Left cardiac atrium (tissue), 4 donors: ENCODE measurements at regions not wholly inside any gene's neighbourhood (a gene's known extent, or its start where the extent isn't known, plus 50 kb on each side); places are given as distances from the start of the nearest gene placed in this dataset.

Experiments
- ATAC-seq, 2 donors: fragments of 200-7000 bp; cut with Tn5 transposase; one replicate each; pipeline ENCODE4 v1.9.1; 2020; ENCODE audit warnings: mild to moderate bottlenecking in 2 of 2, moderate library complexity in 2 of 2
- DNase-seq: peaks from one replicate; pipeline ENCODE4 v3.0.0-alpha.2; 2020
- intact Hi-C, 2 donors: fragments of 100-400 bp; cut with DNase I; formaldehyde crosslinking; loops; one replicate each; pipeline versions ENCODE4 v1.14.1 to v1.15.1; 2022 to 2023
- donor health status: DM: no; HTN: yes; CAD: no.
- donor health status: DM: no; HTN: yes; CAD: no; lungs with severe emphysema.
- donor health status: DM: yes; HTN: yes; CAD: no.
- donor health status: Dilated cardiomyopathy.

DNA sequence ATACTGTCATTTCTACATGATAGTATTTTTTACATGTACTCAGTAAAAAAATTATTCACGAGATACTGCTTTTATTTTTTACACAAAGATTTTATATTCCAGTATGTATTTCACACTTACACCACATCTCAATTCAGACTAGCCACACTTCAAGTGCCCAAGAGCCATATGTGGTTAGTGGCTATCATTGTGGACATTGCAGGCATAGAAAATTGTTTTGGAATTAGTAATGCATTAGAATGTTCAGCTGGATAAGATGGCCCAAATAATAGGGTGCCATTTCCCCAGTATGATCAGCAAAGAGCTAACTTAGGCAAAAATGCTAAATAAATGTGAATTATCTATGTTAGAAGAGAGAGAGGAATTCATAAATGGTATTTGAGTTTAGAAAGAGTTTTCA is 203.8 kb upstream of the MCTP2 start:
- no peak for DNase-seq
- ATAC-seq = no peak
- intact Hi-C loops = no loop called here

DNA sequence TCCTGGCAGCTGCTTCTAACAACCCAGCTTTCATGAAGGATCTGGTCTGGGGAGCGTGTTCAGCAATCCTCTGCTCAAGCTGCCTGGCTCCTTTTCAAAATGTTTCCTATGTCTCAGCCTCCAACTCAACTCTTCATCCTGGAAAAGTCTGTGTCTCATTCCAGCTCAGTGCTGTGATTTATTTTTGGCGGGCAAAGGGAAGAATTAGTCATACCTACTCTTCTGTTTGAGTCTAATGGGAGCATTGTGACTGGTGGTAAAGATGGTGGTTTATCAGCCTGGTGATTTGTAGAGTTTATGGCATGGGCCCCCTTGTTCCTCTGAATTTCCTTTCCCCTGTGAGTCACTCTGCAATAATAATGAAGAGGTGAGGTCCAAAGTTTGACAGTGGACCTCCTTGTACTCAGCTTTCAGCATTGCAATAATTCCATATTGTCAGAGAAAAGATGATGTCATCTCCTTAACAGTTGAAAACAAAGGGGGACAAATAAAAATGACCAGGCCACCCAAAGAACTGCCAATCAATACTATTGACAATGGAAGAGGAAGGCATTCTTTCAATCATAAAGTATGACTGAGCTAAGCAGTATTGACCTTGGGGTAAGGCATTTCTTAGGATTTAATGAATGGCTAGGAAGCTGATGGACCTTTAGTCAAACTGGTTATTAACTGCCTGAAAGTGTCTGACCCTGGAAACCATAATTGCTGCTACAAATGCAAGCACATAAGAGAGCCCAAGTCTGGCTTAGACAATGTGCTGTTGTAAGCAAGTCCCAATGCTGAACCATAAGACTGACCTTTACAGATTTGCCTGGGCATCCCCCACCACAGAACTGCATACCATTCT is 204.7 kb upstream of the MCTP2 start:
- DNase-seq = no peak
- intact Hi-C loops = no loop called here
- ATAC-seq = peak in 1 of 2 donors; percentile 80

GRCh38 chr15:94023531-94023930 is 207.8 kb upstream of the MCTP2 start:
- peak in 1 of 2 donors; percentile 37 for ATAC-seq
- no peak for DNase-seq
- intact Hi-C loops = no loop called here

GRCh38 chr15:94021621-94022320 is 209.6 kb upstream of the MCTP2 start:
- ATAC-seq = no peak
- DNase-seq = no peak
- intact Hi-C loops = no loop called here

DNA sequence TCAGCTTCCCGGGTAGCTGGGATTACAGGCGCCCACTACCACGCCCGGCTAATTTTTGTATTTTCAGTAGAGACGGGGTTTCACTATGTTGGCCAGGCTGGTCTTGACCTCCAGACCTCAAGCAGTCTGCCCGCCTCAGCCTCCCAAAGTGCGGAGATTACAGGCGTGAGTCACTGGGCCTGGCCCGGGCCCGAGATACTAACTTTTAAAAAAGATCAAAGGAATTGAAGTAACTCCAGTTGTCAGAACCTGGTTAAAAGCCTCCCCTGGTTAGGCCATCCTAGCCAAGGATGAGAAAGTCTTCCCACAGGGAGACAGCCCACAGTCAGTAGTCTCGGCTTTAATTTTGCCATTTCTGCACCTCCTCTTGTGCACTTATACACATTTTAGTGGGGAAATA is 212.3 kb upstream of the MCTP2 start:
- DNase-seq (no peak), ATAC-seq (no peak)
- intact Hi-C loops = no loop called here

DNA sequence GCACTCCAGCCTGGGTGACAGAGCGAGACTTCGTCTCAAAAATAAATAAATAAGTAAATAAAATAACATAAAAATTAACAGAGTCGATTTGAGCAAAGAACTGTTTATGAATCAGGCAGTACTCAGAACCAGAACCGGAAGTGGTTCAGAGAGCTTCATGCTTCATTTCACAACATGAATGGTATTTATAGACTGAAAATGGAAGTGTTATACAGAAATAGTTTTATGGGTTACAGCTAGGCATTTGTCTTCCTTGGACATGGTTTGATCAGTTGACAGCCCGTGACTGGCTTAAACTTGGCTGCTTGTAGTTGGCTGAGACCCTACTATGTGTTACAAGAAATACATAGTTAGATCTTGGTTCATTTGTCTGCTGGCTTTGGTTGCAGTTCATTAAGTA is 216.0 kb upstream of the MCTP2 start:
- intact Hi-C loops = no loop called here
- DNase-seq (no peak), ATAC-seq (no peak)

GRCh38 chr15:94008104-94009074 is 223.0 kb upstream of the MCTP2 start:
- no peak for DNase-seq
- no peak for ATAC-seq
- intact Hi-C loops = no loop called here

- intact Hi-C loops = no loop called here
- DNase-seq (peak; percentile 36), ATAC-seq (peak; percentile 38 to 70)
Measured at GRCh38 chr15:94004697-94005096, 226.7 kb upstream of the MCTP2 start.

GRCh38 chr15:94002041-94002440 is 229.3 kb upstream of the MCTP2 start:
- ATAC-seq (no peak), DNase-seq (no peak)
- intact Hi-C loops = no loop called here

DNA sequence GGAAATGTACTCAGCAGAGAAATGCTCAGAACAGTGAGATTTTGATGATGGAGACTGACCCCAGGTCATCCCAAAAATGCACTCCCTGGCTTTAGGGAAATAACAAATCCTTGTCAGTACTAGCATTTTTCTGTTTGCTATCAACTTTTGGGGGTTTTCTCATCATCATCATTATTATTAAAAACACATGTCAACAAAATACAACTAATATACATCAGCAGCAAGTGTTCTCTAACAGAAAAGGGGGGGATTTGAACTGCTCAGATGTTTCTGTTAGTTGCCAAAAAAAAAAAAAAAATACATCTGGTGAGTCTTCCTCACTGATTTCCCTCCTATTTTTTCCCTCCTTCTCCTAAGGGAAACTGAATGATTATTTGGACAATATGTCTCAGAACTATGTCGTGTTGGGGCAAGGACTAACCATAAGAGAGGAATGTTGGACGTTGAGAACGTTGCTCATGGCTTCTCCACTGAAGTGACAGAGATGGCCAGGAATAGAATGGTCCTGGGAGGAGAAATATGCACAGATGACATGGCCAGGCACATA is 230.0 kb upstream of the MCTP2 start:
- intact Hi-C loops = no loop called here
- ATAC-seq (no peak), DNase-seq (no peak)

DNA sequence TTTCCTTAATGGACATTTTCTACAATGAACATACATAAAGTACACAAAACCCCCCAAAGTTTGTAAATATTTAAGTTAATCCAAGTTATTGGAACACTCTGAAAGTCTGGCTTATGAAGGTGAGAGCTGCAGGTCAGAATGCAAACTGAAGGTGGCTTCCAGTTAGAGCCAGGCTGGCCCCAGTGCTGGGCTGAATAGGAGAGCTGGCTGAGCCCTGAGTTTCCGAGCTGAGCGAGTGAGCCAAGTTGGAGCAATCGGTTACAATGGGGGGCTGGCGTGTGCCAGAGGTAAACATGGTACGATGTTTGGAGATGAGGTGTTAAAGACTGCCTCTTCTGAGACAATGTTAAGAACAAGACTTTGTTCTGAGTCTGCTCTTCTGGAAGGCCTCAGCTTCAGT is 230.8 kb upstream of the MCTP2 start:
- ATAC-seq = no peak
- DNase-seq = no peak

DNA sequence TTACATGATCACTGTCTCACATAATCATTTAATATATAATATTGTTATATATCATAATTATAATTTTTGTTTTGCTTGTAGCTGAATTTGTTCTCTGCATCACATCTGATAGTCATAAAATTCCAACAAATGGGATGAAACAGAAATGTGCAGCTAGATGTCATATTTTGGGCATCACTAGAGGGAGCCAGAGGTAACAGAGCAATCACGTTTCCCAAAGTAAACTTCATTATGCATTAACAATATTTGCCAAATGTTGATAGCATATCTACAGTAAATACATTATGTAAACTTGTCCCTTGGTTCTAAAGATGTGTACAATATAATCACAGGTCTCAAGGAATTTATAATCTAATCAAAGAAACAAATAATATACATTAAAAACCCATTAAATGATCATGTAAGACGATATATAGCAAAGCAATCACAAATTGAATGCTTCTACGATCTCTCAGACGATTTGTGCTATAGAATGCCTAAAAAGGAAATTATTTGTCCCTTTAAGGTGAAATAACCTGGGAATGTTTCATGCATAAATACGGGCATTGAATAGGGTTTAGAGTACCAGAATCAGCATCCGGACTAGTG is 234.2 kb upstream of the MCTP2 start:
- ATAC-seq (no peak), DNase-seq (no peak)
- intact Hi-C loops = loop anchor here in 1 of 2 donors (10.0 kb wide), 1 partner anchor 128 kb away; no protein-coding TSS in a partner anchor

More for the DNA sequence above, 230.8 kb upstream of the MCTP2 start:
- intact Hi-C loops = no loop called here

GRCh38 chr15:93989440-93989998 is 241.8 kb upstream of the MCTP2 start:
- ATAC-seq (no peak), DNase-seq (no peak)
- intact Hi-C loops = no loop called here

- DNase-seq (no peak), ATAC-seq (no peak)
- intact Hi-C loops = no loop called here
Measured at GRCh38 chr15:93987068-93987467, 244.3 kb upstream of the MCTP2 start.

DNA sequence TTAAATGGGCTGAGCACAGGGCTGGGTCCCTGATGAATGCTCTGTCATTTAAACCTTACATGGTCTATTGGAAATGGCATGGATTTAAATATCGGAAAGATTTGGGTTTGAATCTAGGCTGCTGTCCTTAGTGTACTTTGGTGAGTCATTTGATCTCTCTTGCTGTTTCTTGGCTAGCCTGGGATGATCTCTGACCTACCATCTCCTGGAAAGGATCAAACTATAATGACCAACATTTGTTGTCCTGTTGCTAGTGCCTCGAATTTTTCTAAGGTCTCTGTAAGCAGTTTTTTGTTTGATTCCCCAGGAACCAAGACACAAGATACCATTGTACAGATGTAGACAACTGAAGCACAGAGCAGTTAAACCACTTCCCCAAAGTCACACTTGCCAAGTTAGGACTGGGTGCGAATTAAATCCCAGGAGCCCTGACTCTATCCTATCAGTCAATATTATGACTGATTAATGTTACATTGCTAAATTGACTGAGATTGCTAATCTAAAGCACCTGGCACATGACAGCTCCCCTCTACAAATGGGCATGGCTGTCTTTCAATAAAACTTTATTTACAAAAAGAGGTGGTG is 244.9 kb upstream of the MCTP2 start:
- DNase-seq (no peak), ATAC-seq (no peak)
- intact Hi-C loops = no loop called here

GRCh38 chr15:93985925-93986324 is 245.4 kb upstream of the MCTP2 start:
- intact Hi-C loops = no loop called here
- no peak for DNase-seq
- ATAC-seq = no peak

GRCh38 chr15:93985176-93985575 is 246.2 kb upstream of the MCTP2 start:
- DNase-seq (no peak), ATAC-seq (no peak)
- intact Hi-C loops = no loop called here

GRCh38 chr15:93983526-93983925 is 247.8 kb upstream of the MCTP2 start:
- ATAC-seq = no peak
- intact Hi-C loops = no loop called here
- DNase-seq = no peak
